PC-3 (cell line): ENCODE measurements at regions not wholly inside any gene's neighbourhood (a gene's known extent, or its start where the extent isn't known, plus 50 kb on each side); places are given as distances from the start of the nearest gene placed in this dataset.

ENCODE experiments used
- CTCF ChIP-seq: fragments of 300-600 bp; sonication (generic); conservative IDR thresholded peaks from 2 replicates; pipeline ENCODE4 v1.5.1; 2017; ENCODE audit warnings: antibody characterized with exemption, low read depth, mild to moderate bottlenecking, low read length
- EZH2 ChIP-seq: fragments of 300-600 bp; sonication (generic); IDR thresholded peaks from one replicate; pipeline ENCODE4 v1.6.1; 2017; ENCODE audit warnings: antibody characterized with exemption, mild to moderate bottlenecking, low read length; ENCODE audit not compliant: unreplicated experiment
- EZH2phosphoT487 ChIP-seq: fragments of 300-600 bp; sonication (generic); IDR thresholded peaks from 2 replicates; pipeline ENCODE4 v1.6.1; 2018; ENCODE audit warnings: mild to moderate bottlenecking, antibody characterized with exemption, low read length, borderline replicate concordance

- TF ChIP-seq CTCF: no peak
- no peak for TF ChIP-seq EZH2
- TF ChIP-seq EZH2phosphoT487: no peak
These were observed 99.8 kb upstream of the NRXN3 start for GRCh38 chr14:78070344-78070743.
